ENCODE measurements at regions not wholly inside any gene's neighbourhood (a gene's known extent, or its start where the extent isn't known, plus 50 kb on each side); places are given as distances from the start of the nearest gene placed in this dataset.

DNA sequence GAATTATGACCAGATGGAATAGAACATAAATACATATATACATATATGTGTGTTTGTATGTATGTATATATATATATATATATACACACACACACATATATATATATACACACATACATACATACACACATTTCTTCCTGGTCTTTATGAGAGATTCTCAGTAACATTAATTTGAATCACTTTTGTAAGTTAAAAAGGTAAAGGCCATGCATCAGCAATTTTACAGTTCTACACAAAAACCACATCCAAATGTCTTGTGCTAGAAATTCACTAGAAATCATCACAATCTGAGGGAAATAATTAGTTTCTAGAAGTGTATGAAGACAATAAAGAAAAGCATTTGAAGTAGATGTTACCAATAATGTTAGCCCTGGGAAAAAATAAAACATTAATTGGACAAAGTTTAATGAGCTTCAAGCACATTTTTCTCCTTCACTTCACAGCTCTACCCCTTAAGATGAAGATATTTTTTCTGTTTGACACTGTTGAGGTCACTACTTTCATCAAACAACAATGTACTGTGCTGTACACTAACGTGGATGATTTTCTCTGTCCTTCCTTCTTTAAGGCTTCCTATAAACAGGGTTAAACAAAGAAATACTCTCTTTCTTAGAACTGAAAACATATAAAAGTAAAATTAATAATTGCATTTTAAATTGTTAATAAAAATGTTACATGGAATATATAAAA lies 189.2 kb upstream of the NR4A3 start:
- TF ChIP-seq, protein P1, sequence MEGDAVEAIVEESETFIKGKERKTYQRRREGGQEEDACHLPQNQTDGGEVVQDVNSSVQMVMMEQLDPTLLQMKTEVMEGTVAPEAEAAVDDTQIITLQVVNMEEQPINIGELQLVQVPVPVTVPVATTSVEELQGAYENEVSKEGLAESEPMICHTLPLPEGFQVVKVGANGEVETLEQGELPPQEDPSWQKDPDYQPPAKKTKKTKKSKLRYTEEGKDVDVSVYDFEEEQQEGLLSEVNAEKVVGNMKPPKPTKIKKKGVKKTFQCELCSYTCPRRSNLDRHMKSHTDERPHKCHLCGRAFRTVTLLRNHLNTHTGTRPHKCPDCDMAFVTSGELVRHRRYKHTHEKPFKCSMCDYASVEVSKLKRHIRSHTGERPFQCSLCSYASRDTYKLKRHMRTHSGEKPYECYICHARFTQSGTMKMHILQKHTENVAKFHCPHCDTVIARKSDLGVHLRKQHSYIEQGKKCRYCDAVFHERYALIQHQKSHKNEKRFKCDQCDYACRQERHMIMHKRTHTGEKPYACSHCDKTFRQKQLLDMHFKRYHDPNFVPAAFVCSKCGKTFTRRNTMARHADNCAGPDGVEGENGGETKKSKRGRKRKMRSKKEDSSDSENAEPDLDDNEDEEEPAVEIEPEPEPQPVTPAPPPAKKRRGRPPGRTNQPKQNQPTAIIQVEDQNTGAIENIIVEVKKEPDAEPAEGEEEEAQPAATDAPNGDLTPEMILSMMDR (conservative IDR thresholded peaks at IDR 0.05; ENCODE audit: low read depth, low read length), result no peak
- no peak for TF ChIP-seq EZH2 (IDR thresholded peaks at IDR 0.05; ENCODE audit: low read length, unreplicated experiment)

Measured in PC-3 (cell line).